OCI-LY7 (cell line): ENCODE measurements at regions not wholly inside any gene's neighbourhood (a gene's known extent, or its start where the extent isn't known, plus 50 kb on each side); places are given as distances from the start of the nearest gene placed in this dataset.

Experiments used
- EZH2phosphoT487 ChIP-seq: fragments of 200-600 bp; sonication (generic); IDR thresholded peaks from 2 replicates; pipeline ENCODE4 v1.6.1; 2018; ENCODE audit warnings: low read depth, borderline replicate concordance, mild to moderate bottlenecking, mixed run types, antibody characterized with exemption, low read length, moderate library complexity, mixed read lengths
- TF ChIP-seq, protein P1 (sequence below): fragments of 200-600 bp; sonication (generic); conservative IDR thresholded peaks from 2 replicates; pipeline ENCODE4 v1.5.1; 2014; ENCODE audit warnings: mild to moderate bottlenecking, antibody characterized with exemption, low read length, moderate library complexity, mixed read lengths

DNA sequence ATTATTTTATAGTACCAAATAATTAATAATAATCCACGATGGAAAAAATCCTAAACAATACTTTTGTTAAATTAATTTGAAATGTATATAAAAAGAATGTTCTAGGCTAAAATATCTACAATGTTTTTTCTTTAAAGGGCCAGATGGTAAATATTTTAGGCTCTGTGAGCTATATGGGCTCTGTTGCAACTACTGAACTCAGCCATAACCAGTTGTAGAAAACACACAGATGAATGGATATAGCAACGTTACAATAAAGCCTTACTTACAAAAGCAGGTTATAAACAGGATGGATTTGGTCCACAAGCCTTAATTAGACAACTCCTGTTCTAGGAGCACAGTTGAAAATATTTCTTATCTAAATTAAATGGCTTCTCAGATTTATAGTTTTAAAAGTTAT lies 245.2 kb downstream of the KCNC2 start:
- TF ChIP-seq, protein P1, sequence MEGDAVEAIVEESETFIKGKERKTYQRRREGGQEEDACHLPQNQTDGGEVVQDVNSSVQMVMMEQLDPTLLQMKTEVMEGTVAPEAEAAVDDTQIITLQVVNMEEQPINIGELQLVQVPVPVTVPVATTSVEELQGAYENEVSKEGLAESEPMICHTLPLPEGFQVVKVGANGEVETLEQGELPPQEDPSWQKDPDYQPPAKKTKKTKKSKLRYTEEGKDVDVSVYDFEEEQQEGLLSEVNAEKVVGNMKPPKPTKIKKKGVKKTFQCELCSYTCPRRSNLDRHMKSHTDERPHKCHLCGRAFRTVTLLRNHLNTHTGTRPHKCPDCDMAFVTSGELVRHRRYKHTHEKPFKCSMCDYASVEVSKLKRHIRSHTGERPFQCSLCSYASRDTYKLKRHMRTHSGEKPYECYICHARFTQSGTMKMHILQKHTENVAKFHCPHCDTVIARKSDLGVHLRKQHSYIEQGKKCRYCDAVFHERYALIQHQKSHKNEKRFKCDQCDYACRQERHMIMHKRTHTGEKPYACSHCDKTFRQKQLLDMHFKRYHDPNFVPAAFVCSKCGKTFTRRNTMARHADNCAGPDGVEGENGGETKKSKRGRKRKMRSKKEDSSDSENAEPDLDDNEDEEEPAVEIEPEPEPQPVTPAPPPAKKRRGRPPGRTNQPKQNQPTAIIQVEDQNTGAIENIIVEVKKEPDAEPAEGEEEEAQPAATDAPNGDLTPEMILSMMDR = no peak
- no peak for TF ChIP-seq EZH2phosphoT487
